ENCODE measurements at regions not wholly inside any gene's neighbourhood (a gene's known extent, or its start where the extent isn't known, plus 50 kb on each side); places are given as distances from the start of the nearest gene placed in this dataset.

DNA sequence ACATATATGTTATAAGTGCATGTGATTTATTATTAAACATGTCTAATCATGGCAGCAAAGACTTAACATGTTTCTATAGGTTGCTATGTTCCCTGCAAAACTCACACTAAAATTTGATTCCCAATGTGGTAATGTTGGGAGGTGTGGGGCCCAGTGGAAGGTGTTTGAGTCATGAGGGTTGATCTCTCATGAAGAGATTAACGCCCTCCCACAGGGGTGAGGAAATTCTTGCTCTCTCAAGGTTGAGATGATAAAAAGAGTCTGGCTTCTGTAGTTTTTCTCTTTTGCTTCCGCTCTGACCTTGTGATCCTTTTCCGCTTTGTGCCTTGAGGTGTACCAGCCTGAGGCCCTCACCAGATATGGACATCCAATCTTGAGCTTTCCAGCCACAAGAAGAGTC is 737.5 kb upstream of the SLITRK5 start:
- in situ Hi-C loops (cut with HindIII; ENCODE audit: low pct_unique_long_range_greater_than_20kb, low sequenced_read_pairs): no loop called here
- DNase-seq (ENCODE audit: low read depth, low spot score): no peak

DNA sequence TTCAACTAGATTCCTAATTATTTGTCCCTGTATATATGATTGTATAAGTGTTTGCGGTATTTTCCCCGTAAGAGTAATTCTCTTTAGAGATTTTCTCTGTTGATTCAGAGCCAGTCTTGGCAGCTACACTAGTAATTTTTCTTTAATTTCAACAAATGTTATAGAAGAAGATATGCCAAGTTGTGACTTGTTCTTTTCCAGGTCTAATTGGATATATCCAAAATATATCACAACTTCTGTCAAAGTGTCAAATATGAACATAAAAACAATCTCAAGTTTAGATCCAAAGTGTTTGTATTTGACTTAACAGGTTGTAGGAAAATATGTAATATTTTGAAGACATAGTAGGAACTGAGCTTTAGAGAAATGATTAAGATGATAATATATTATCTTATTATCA is 733.9 kb upstream of the SLITRK5 start:
- DNase-seq (ENCODE audit: low read depth, low spot score): no peak
- in situ Hi-C loops (cut with HindIII; ENCODE audit: low pct_unique_long_range_greater_than_20kb, low sequenced_read_pairs): no loop called here

DNA sequence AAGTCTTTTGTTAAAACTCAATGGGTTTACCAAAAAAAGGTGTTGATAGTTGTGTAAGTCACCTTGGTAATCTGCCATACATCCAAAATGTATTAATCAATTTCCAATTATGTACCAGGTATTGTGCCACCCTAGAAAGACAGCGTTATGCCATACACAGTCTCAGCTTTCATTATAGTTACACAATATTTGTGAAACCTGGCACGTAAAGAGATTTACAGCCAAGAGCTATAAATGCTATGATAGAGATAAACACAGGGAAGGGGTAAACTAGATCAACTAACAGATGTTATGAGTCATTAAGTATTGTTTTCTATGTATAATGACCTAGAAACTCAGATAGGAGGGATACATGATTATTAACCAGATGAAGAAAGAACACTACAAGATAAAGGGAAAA is 725.6 kb upstream of the SLITRK5 start:
- DNase-seq (ENCODE audit: low read depth, low spot score): no peak
- in situ Hi-C loops (cut with HindIII; ENCODE audit: low pct_unique_long_range_greater_than_20kb, low sequenced_read_pairs): no loop called here

DNA sequence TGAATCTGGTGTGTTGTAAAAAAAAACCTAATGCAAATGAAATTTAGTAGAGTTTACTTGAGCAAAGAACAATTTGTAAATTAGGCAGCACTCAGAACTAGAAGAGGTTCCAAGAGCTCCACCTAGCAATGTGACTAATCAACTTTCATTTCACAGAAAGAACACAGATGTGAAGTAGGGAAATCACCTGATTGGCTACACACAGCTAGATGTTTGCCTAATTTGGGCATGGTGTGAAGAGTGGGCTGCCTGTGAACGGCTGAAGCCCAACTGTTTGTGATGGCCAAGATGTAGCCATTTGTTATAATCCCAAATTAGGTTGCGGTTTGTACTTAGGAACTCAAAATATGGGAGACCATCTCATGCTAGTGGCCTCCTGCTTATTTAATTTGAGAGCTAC is 724.4 kb upstream of the SLITRK5 start:
- in situ Hi-C loops (cut with HindIII; ENCODE audit: low pct_unique_long_range_greater_than_20kb, low sequenced_read_pairs): no loop called here
- DNase-seq (ENCODE audit: low read depth, low spot score): peak; percentile 36

DNA sequence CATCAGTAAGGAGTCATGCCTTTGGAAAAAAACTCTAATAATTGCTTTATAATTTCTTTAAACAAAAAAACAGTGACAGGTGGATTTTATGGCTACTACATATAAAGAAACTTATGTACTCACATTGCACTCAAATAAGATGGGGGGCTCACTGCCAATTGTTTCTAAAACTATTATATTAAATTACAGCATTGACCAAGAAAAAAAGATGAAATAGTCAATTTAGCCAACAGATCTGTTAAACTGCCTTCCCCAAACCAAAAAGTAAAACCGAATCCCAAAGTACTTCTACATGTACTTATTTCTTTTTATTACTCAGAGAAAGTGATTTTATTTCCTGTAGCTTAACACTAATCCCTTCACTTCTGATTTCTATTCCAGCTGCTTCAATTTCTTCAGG is 716.8 kb upstream of the SLITRK5 start:
- DNase-seq (ENCODE audit: low read depth, low spot score): no peak
- in situ Hi-C loops (cut with HindIII; ENCODE audit: low pct_unique_long_range_greater_than_20kb, low sequenced_read_pairs): no loop called here

DNA sequence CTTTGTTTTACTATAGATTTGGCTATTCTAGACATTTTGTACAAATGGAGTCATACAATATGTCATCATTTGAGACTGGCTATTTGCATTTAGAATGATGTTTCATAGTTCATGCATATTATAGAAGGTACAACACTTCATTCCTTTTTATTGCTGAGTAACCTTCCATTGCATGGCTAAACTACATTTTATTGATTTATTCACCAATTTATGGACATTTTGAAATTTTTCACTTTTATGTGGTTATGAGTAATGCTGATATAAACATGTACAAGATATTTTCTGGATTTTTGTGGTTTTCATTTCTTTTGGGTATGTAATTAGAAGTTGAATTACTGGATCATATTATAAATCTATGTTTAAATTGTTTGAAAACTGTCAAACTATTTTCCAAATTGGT is 710.3 kb upstream of the SLITRK5 start:
- no peak for DNase-seq (ENCODE audit: low read depth, low spot score)
- in situ Hi-C loops (cut with HindIII; ENCODE audit: low pct_unique_long_range_greater_than_20kb, low sequenced_read_pairs): no loop called here

DNA sequence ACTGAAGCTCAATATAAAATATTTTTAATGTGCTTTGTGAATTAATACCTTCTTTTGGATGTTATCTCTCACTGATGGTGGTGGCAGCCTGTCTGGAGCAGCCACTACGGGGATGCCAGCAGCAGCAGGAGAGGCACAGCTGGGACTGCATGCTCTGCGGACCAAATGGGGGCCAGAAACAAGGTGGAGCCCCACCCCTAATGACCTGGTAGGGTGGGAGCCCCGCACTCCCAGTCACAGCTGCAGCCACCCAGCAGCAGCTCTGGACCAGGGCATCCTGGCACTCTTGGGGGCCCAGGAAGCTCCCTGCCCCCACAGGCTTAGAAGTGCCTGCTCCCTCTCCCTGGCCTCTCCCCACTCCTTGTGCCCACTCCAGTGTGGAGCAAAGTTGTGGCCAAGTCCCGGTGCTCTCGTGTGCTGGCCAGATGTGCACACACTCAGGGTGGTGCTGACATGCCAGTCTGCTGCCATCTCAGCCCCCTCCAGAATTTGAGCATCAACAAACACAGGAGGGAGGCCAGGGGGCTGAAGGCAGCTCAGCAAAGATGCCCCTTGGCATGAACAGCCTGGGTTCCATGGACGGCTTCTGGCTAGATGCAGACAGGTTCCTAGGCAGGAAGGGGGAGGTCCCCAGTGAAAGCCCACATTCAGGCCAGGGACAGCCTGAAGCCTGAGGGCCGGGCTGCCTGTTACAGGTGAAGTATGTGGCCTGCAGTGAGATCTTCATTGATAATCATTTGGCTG is 696.7 kb upstream of the SLITRK5 start:
- in situ Hi-C loops (cut with HindIII; ENCODE audit: low pct_unique_long_range_greater_than_20kb, low sequenced_read_pairs): no loop called here
- DNase-seq (ENCODE audit: low read depth, low spot score): no peak

DNA sequence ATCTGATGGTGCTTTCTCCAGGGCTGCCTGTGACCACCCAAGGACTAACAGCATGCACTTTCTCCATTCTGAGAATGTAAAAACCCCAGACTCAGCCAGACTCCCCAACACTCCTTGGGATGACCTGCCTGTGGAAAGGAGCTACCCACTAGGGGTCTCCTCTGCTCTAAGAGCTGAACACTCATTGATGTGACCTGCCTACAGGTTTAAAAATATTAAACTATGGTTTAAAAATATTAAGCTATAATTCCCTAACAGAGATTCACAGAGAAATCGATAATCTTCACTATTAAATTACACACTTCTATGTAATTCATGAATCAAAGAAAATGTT is 696.2 kb upstream of the SLITRK5 start:
- DNase-seq (ENCODE audit: low read depth, low spot score): no peak
- in situ Hi-C loops (cut with HindIII; ENCODE audit: low pct_unique_long_range_greater_than_20kb, low sequenced_read_pairs): no loop called here

DNA sequence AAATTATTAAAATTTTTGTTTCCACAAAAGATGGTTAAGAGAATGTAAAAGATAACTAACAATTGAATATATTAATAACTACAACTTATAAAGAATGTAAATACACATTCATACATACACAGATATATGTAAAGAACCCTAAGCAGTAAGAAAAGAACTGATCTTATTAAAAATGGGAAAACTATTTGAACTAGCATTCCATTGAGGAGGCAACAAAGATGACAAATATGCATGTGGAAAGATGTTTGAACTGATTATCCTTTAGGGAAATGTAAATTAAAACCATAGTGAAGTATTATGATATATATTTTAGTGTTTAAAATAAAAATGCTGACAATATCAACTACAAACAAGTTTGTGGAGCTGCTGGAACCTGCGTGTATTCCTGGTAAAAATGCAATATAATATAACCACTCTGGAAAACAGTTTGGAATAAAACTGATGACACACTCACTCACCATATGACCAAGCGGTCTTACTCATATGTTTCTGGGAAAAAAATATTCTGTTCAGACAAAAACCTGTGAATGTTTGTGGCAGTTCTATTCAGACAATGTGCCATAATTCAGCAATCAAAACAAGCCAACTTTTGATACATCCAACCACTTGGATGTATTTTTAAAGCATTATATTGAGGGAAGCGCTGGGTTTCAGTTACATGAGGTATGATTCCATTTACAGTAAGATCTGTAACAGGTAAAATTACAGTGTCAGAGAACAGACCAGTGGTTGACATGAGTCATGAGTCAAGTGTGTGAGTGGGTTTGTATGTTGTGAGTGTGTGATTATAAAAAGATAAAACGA is 694.4 kb upstream of the SLITRK5 start:
- DNase-seq (ENCODE audit: low read depth, low spot score): no peak
- in situ Hi-C loops (cut with HindIII; ENCODE audit: low pct_unique_long_range_greater_than_20kb, low sequenced_read_pairs): no loop called here

DNA sequence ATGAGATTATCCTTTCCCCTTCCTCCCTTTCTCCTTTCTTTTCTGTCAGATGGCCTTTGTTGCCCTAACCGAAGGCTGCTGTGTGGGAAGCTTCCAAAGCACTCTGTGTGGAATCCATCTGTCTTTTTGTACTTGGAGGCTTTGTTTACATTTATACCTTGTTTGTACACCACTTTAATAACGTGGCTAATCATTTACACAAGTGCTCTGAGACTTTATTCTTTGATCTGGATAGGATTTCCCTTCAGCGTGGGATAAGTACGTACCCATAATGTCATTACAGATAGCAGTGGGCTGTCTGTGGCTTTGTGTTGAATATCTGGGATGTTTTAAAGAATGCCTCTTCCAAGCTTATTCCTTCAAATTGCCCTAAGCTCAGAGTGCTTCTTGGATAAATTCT is 684.7 kb upstream of the SLITRK5 start:
- no peak for DNase-seq (ENCODE audit: low read depth, low spot score)
- in situ Hi-C loops (cut with HindIII; ENCODE audit: low pct_unique_long_range_greater_than_20kb, low sequenced_read_pairs): no loop called here

DNA sequence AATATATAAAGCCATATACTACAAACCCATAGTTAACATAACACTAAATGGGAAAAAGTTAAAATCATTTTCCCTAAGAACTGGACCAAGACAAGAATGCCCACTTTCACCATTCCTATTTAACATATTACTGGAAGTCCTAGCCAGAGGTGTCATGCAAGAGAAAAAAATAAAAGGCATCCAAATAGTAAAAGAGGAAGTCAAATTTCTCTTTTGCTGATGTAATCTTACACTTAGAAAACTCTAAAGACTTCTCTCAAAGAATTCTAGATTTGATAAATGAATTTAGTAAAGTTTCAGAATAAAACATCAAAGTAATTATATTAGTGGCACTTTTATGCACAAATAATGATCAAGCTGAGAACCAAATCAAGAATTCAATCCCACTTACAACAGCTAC is 678.9 kb upstream of the SLITRK5 start:
- in situ Hi-C loops (cut with HindIII; ENCODE audit: low pct_unique_long_range_greater_than_20kb, low sequenced_read_pairs): no loop called here
- DNase-seq (ENCODE audit: low read depth, low spot score): no peak

DNA sequence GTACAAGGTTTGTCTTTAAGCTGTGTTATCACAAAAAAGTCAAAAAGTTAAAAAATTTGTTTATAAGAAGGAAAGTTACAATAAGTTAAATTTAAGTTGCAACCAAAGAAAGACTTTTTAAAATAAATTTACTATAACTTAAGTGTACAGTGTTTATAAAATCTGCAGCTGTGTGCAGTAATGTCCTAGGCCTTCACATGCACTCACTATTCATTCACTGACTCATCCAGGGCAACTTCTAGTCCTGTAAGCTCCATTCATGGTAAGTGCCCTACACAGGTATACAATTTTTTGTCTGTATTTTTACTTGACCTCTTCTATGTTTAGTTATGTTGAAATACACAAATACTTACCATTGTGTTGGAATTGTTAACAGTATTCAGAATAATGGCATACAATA is 667.9 kb upstream of the SLITRK5 start:
- DNase-seq (ENCODE audit: low read depth, low spot score): no peak
- in situ Hi-C loops (cut with HindIII; ENCODE audit: low pct_unique_long_range_greater_than_20kb, low sequenced_read_pairs): no loop called here

DNA sequence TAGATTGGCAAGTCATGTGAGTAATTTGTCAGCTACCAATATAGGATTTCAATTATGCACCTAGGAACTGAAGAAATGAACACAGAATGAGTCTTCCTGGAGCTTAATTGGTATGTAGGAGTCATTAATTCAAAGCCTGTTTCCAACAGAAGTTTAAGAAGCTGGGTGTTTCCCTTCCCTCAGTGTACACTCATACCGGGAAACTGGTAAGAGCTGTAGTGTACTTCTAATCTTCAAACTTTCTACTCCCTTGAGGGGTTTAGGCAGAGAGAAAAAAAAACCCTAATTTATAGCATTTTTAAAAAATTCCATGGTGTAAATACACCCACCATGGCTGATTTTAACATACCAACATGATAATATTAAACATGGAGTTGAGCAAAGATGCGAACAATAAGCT is 665.7 kb upstream of the SLITRK5 start:
- no peak for DNase-seq (ENCODE audit: low read depth, low spot score)
- in situ Hi-C loops (cut with HindIII; ENCODE audit: low pct_unique_long_range_greater_than_20kb, low sequenced_read_pairs): no loop called here

DNA sequence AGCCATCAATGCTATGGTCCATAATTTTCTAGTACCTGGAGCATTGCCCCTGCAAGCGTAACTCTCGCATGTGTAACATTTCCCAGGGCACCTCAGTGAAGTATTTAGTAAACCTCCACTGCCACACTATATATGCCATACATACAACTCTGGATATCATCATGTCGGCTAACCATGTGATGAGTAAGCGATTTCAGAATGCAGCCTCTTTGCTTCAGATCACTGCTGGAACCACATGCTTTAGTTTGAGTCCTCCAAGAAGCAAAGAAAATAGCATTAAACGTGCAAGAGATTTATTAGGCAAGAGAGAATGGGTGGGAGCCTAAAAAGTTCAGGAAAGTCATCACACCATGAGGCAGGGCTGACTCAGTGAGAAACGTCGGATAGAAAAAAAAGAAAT is 635.6 kb upstream of the SLITRK5 start:
- in situ Hi-C loops (cut with HindIII; ENCODE audit: low pct_unique_long_range_greater_than_20kb, low sequenced_read_pairs): no loop called here
- no peak for DNase-seq (ENCODE audit: low read depth, low spot score)

DNA sequence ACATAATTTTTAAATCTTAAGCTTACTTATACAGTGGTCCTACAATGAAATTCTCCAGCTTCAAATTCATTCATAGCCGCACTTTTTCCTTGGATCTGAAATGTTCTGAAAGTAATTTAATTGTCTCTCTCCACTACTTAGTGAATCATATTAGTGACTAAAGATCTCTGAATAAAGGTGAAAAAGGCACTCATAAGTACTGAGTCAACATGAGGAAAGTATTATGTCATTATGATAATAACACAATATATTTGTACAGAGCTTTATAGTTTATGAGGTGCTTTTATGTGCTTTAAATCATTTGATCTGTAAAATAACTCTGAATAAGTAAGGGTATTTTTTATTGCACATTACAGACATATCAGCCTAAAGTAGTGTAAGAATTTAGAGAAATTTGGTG is 628.2 kb upstream of the SLITRK5 start:
- DNase-seq (ENCODE audit: low read depth, low spot score): no peak
- in situ Hi-C loops (cut with HindIII; ENCODE audit: low pct_unique_long_range_greater_than_20kb, low sequenced_read_pairs): no loop called here

DNA sequence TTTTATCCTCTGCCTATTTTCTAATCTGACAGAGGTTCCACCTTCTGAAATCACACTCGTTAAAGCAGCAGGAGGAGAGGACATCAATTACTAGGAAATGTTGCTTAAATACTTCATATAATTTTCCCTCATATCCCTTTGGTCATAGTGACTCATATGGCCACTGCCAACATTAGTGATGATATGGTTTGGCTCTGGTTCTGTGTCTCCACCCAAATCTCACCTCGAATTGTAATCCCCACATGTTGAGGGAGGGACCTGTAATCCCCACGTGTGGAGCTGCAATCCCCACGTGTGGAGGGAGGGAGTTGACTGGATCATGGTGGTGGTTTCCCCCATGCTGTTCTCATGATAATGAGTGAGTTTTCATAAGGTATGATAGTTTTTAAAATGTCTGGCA is 618.4 kb upstream of the SLITRK5 start:
- in situ Hi-C loops (cut with HindIII; ENCODE audit: low pct_unique_long_range_greater_than_20kb, low sequenced_read_pairs): no loop called here
- DNase-seq (ENCODE audit: low read depth, low spot score): no peak

DNA sequence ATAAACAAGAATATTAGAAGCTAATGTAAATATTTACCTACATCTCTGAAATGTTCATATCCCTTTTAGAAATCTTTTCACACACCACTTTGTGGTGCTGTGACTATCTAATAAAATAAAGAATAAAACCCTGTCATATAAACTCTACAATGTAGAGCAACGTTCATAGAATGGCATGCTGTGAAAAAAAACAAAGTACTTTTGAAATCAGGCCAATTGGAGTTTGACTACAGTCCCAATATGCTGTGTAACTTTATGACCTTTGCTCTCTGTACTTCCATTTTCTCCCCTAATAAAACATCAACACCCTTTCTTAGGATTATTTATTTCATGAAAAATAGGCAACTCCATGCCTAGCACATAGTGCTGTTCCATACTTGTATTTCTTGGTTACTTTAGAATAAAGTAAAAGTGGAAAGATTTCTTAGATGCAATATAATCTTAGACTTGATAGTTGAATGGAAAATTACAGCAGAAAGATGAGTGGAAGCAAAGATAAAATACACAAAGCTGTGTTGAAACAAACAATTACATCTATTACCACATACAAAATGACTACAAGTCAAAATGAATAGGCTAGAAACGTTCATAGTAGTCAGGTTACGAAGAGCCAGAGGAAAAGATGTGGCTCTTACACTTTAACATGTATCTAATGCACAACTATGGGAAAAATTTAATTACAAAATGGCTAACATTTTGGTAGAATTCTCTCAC is 613.2 kb upstream of the SLITRK5 start:
- DNase-seq (ENCODE audit: low read depth, low spot score): no peak
- in situ Hi-C loops (cut with HindIII; ENCODE audit: low pct_unique_long_range_greater_than_20kb, low sequenced_read_pairs): no loop called here

DNA sequence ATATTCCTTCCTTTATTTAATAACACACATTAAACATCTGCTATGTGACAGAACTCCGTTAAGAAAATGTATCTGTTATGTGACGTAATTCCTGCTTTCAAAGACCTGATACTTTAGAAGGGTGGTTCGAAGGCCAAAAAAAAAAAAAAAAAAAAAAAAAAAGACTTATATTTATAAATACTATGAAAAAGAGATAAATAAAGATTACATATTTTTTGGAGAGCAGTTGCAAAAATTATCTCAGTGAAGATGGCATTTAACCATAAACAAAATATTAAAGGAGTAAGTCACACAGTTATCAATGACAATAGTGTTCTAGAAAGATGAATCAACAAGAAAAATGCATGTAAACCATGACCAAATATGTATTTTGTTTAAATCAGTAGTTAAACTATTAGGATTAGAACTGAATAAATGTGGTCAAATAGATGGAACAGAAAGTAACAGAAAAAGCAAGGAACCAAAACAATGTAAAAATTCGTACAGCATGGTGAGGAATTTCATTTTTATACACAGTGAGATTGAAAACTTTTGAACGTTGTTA is 612.3 kb upstream of the SLITRK5 start:
- DNase-seq (ENCODE audit: low read depth, low spot score): no peak
- in situ Hi-C loops (cut with HindIII; ENCODE audit: low pct_unique_long_range_greater_than_20kb, low sequenced_read_pairs): no loop called here
